ENCODE measurements at regions not wholly inside any gene's neighbourhood (a gene's known extent, or its start where the extent isn't known, plus 50 kb on each side); places are given as distances from the start of the nearest gene placed in this dataset.

GRCh38 chr20:50399917-50400704, 110.1 kb upstream of the PTPN1 start:
- BruUV-seq (replicated peaks): no TSS peak
- no peak overlapping the region for H3K4me2 ChIP-seq (ENCODE audit: low read length)
- H3K4me3 ChIP-seq (ENCODE audit: low read length): no peak overlapping the region
- no peak overlapping the region for H3K9ac ChIP-seq (ENCODE audit: low read length)
- POLR2A ChIA-PET (ENCODE audit: unreplicated experiment): no interaction called here
- H3K9me3 ChIP-seq (ENCODE audit: low read length): no peaks in the 10 kb centered on the region
- H3K79me2 ChIP-seq (ENCODE audit: low read length): no peaks in the 10 kb centered on the region
- intact Hi-C loops (cut with micrococcal nuclease): no loop called here
- peak; percentile 49 for DNase-seq
- CTCF ChIA-PET: interaction anchor here (0.6 kb wide), 1 partner anchor 55 kb away, joined by 3 read pairs; no protein-coding TSS in a partner anchor
- TF ChIP-seq CTCF (conservative IDR thresholded peaks at IDR 0.05; ENCODE audit: low read depth, low read length): peak; percentile 32
- no peak for TF ChIP-seq EZH2 (IDR thresholded peaks at IDR 0.05; ENCODE audit: low read length, unreplicated experiment)
- no peaks in the 10 kb centered on the region for H3K9me2 ChIP-seq (replicated peaks; ENCODE audit: low read length)
- H3F3A ChIP-seq (ENCODE audit: low read length, unreplicated experiment): no peaks in the 10 kb centered on the region
- H3K36me3 ChIP-seq (ENCODE audit: low read depth, low read length): no peaks in the 10 kb centered on the region
- H2AFZ ChIP-seq (ENCODE audit: low read length): no peak overlapping the region
- no peak for ATAC-seq
- H3K27ac ChIP-seq (ENCODE audit: low read length): no peak overlapping the region
- no peaks in the 10 kb centered on the region for H3K27me3 ChIP-seq (ENCODE audit: low read length)
- H3K4me1 ChIP-seq (ENCODE audit: insufficient read depth, low read length): peaks cover 21% of the 10 kb centered on the region
- H4K20me1 ChIP-seq (ENCODE audit: low read length): no peaks in the 10 kb centered on the region

- CTCF ChIA-PET: interaction anchor here (0.6 kb wide), 1 partner anchor 17 kb away, joined by 13 read pairs; no protein-coding TSS in a partner anchor
- POLR2A ChIA-PET (ENCODE audit: unreplicated experiment): no interaction called here
- DNase-seq: no peak
These were observed 109.2 kb upstream of the PTPN1 start for GRCh38 chr20:50400705-50401586.

More at GRCh38 chr20:50400705-50401586, 109.2 kb upstream of the PTPN1 start:
- peaks cover 17% of the 10 kb centered on the region for H3K4me1 ChIP-seq (ENCODE audit: insufficient read depth, low read length)
- no TSS peak for BruUV-seq (replicated peaks)
- no peaks in the 10 kb centered on the region for H3F3A ChIP-seq (ENCODE audit: low read length, unreplicated experiment)
- intact Hi-C loops (cut with micrococcal nuclease): no loop called here
- H3K9ac ChIP-seq (ENCODE audit: low read length): no peak overlapping the region
- H3K27me3 ChIP-seq (ENCODE audit: low read length): no peaks in the 10 kb centered on the region
- no peak overlapping the region for H2AFZ ChIP-seq (ENCODE audit: low read length)
- no peaks in the 10 kb centered on the region for H3K36me3 ChIP-seq (ENCODE audit: low read depth, low read length)
- H3K9me3 ChIP-seq (ENCODE audit: low read length): no peaks in the 10 kb centered on the region
- H3K4me2 ChIP-seq (ENCODE audit: low read length): no peak overlapping the region
- no peak for TF ChIP-seq EZH2 (IDR thresholded peaks at IDR 0.05; ENCODE audit: low read length, unreplicated experiment)
- TF ChIP-seq EZH2phosphoT487 (IDR thresholded peaks at IDR 0.05; ENCODE audit: borderline replicate concordance, low read length): no peak
- no peak for TF ChIP-seq CTCF (conservative IDR thresholded peaks at IDR 0.05; ENCODE audit: low read depth, low read length)
- ATAC-seq: no peak
- no peaks in the 10 kb centered on the region for H3K9me2 ChIP-seq (replicated peaks; ENCODE audit: low read length)
- no peaks in the 10 kb centered on the region for H4K20me1 ChIP-seq (ENCODE audit: low read length)
- H3K27ac ChIP-seq (ENCODE audit: low read length): no peak overlapping the region
- no peaks in the 10 kb centered on the region for H3K79me2 ChIP-seq (ENCODE audit: low read length)
- H3K4me3 ChIP-seq (ENCODE audit: low read length): no peak overlapping the region
